ENCODE measurements at regions not wholly inside any gene's neighbourhood (a gene's known extent, or its start where the extent isn't known, plus 50 kb on each side); places are given as distances from the start of the nearest gene placed in this dataset.

DNA sequence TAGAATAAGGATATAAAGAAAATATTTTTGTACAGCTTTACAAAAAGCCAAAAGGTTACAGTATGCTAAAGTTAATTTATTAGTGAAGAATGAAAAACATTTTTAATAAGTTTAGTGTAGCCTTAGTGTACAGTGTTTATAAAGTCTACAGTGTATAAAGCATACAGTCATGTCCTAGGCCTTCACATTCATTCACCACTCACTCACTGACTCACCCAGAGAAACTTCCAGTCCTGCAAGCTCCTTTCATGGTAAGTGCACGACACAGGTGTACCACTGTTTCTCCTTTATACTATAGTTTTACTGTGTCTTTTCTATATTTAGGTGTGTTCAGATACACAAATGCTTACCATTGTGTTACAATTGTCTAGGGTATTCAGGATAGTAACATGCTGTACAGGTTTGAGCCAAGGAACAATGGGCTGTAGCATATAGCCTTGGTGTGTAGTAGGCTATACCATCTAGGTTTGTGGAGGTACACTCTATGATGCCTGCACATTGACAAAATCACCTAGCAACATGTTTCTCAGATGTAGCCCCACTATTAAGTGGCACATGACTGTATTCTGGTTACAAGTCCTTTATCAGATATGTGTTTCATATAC lies 197.1 kb upstream of the KBTBD8 start:
- intact Hi-C loops (cut with micrococcal nuclease) = no loop called here
- Histone ChIP-seq H3K9me2 (ENCODE audit: insufficient read depth) (no peaks in the 10 kb centered on the region), H3K9ac (ENCODE audit: low read length) (no peak overlapping the region), H3K36me3 (ENCODE audit: control insufficient read depth in 1 of 2, insufficient read depth in 2 of 2, low read length in 2 of 2) (no peaks in the 10 kb centered on the region), H3K27ac (ENCODE audit: low read depth, low read length) (no peak overlapping the region), H3K79me2 (ENCODE audit: insufficient read depth, low read length) (no peaks in the 10 kb centered on the region), H4K20me1 (ENCODE audit: insufficient read depth) (no peaks in the 10 kb centered on the region), H3K4me2 (ENCODE audit: low read length) (no peak overlapping the region), H3K4me1 (ENCODE audit: control insufficient read depth in 1 of 2, insufficient read depth in 2 of 2, low read length in 2 of 2) (no peaks in the 10 kb centered on the region), H3K27me3 (ENCODE audit: insufficient read depth, low read length) (no peaks in the 10 kb centered on the region; the same call in 1 of the 2 replicates), H3K4me3 (replicated peaks in 1 of 2; ENCODE audit: low read depth in 1 of 2, low read length in 2 of 2) (no peak overlapping the region), H3K9me3 (ENCODE audit: control insufficient read depth in 1 of 2, insufficient read depth in 1 of 2, low read depth in 1 of 2, low read length in 2 of 2) (no peaks in the 10 kb centered on the region), H2AFZ (ENCODE audit: low read depth, low read length, poor library complexity, severe bottlenecking) (no peak overlapping the region)
- ChIA-PET POLR2A (no interaction called here), RAD21 (ENCODE audit: low non-redundant PET in 1 of 2, low total read pairs in 2 of 2, uncharacterized antibody in 2 of 2, unreplicated experiment in 2 of 2) (no interaction called here), CTCF (no interaction called here)
- DNase-seq (ENCODE audit: low read depth, low spot score) = no peak
- BruUV-seq (replicated peaks) = no TSS peak
- no peak for TF ChIP-seq CEBPB (IDR thresholded peaks at IDR 0.05; ENCODE audit: low read depth)
- no peak for TF ChIP-seq EZH2 (IDR thresholded peaks at IDR 0.05)
- no peak for TF ChIP-seq JUND (IDR thresholded peaks at IDR 0.05)
- TF ChIP-seq CBX3 (IDR thresholded peaks at IDR 0.05; ENCODE audit: low read depth) = no peak
- TF ChIP-seq ZNF274 (IDR thresholded peaks at IDR 0.05; ENCODE audit: low read depth, low read length) = no peak
- TF ChIP-seq YY1 (IDR thresholded peaks at IDR 0.05; ENCODE audit: extremely low read depth, insufficient replicate concordance, low read depth, low read length) = no peak
- ATAC-seq = no peak

DNA sequence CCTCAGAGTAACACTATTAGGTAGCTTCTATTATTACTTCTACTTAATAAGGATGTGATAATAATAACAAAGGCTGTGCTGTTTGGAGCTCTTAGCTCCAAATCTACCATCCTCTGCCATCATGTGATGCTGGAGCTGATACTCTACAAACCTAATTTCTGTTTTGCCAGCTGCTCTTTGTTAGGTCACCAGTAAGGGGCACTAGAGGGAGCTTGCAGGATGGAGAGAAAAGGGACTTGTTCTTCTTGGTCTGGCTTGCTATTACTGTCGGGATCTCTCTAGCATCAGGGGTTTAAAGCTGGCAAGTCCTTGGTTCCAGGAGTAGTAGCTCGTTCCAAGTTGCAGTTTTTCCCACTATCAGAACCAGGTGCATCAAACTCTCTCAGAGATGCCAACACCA lies 194.9 kb upstream of the KBTBD8 start:
- Histone ChIP-seq H4K20me1 (ENCODE audit: insufficient read depth) (no peaks in the 10 kb centered on the region), H3K4me3 (replicated peaks in 1 of 2; ENCODE audit: low read depth in 1 of 2, low read length in 2 of 2) (no peak overlapping the region), H3K9me3 (ENCODE audit: control insufficient read depth in 1 of 2, insufficient read depth in 1 of 2, low read depth in 1 of 2, low read length in 2 of 2) (no peaks in the 10 kb centered on the region), H3K27ac (ENCODE audit: low read depth, low read length) (no peak overlapping the region), H3K9ac (ENCODE audit: low read length) (no peak overlapping the region), H3K9me2 (ENCODE audit: insufficient read depth) (no peaks in the 10 kb centered on the region), H2AFZ (ENCODE audit: low read depth, low read length, poor library complexity, severe bottlenecking) (no peak overlapping the region), H3K79me2 (ENCODE audit: insufficient read depth, low read length) (no peaks in the 10 kb centered on the region), H3K4me1 (ENCODE audit: control insufficient read depth in 1 of 2, insufficient read depth in 2 of 2, low read length in 2 of 2) (no peaks in the 10 kb centered on the region), H3K36me3 (ENCODE audit: control insufficient read depth in 1 of 2, insufficient read depth in 2 of 2, low read length in 2 of 2) (no peaks in the 10 kb centered on the region), H3K27me3 (ENCODE audit: insufficient read depth, low read length) (no peaks in the 10 kb centered on the region; the same call in 1 of the 2 replicates), H3K4me2 (ENCODE audit: low read length) (no peak overlapping the region)
- DNase-seq (ENCODE audit: low read depth, low spot score) = no peak
- intact Hi-C loops (cut with micrococcal nuclease) = no loop called here
- POLR2A ChIA-PET = no interaction called here
- CTCF ChIA-PET = interaction anchor here (0.6 to 1.9 kb wide), 9 partner anchors 9 to 674 kb away, joined by 3 to 6 read pairs (median 5); no protein-coding TSS in a partner anchor
- no TSS peak for BruUV-seq (replicated peaks)
- TF ChIP-seq, protein P1, sequence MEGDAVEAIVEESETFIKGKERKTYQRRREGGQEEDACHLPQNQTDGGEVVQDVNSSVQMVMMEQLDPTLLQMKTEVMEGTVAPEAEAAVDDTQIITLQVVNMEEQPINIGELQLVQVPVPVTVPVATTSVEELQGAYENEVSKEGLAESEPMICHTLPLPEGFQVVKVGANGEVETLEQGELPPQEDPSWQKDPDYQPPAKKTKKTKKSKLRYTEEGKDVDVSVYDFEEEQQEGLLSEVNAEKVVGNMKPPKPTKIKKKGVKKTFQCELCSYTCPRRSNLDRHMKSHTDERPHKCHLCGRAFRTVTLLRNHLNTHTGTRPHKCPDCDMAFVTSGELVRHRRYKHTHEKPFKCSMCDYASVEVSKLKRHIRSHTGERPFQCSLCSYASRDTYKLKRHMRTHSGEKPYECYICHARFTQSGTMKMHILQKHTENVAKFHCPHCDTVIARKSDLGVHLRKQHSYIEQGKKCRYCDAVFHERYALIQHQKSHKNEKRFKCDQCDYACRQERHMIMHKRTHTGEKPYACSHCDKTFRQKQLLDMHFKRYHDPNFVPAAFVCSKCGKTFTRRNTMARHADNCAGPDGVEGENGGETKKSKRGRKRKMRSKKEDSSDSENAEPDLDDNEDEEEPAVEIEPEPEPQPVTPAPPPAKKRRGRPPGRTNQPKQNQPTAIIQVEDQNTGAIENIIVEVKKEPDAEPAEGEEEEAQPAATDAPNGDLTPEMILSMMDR (IDR thresholded peaks at IDR 0.05 in 2 of 3, conservative IDR thresholded peaks at IDR 0.05 in 1 of 3; ENCODE audit: borderline replicate concordance in 1 of 3, insufficient read depth in 1 of 3, low read depth in 2 of 3, low read length in 2 of 3) = peak in 2 of 3 experiments; percentile 33 to 34; a peak in 2 of 6 replicates
- no peak for TF ChIP-seq YY1 (IDR thresholded peaks at IDR 0.05; ENCODE audit: extremely low read depth, insufficient replicate concordance, low read depth, low read length)
- ATAC-seq = 0 out of 2 replicates have a peak, but pooled peaks have one; percentile 38
- RAD21 ChIA-PET (ENCODE audit: low non-redundant PET in 1 of 2, low total read pairs in 2 of 2, uncharacterized antibody in 2 of 2, unreplicated experiment in 2 of 2) = no interaction called here

Measured in HCT116 (cell line).